Suprapubic skin (tissue), 4 donors: ENCODE measurements at regions not wholly inside any gene's neighbourhood (a gene's known extent, or its start where the extent isn't known, plus 50 kb on each side); places are given as distances from the start of the nearest gene placed in this dataset.

Experiments used
- DNase-seq, 2 donors: peaks; one replicate each; pipeline ENCODE4 v3.0.0-alpha.2; 2019; ENCODE audit warnings: low spot score in 2 of 2
- H3K27ac ChIP-seq: fragments of 200-600 bp; sonication (generic); one replicate; pipeline ENCODE4 v1.5.1; 2019
- H3K27me3 ChIP-seq: fragments of 200-600 bp; sonication (generic); one replicate; pipeline ENCODE4 v1.5.1; 2019
- H3K36me3 ChIP-seq: fragments of 200-600 bp; sonication (generic); one replicate; pipeline ENCODE4 v1.5.1; 2019
- H3K4me1 ChIP-seq: fragments of 200-600 bp; sonication (generic); one replicate; pipeline ENCODE4 v1.5.1; 2019
- H3K4me3 ChIP-seq: fragments of 200-600 bp; sonication (generic); one replicate; pipeline ENCODE4 v1.5.1; 2019; ENCODE audit warnings: mild to moderate bottlenecking
- H3K9me3 ChIP-seq: fragments of 200-600 bp; sonication (generic); one replicate; pipeline ENCODE4 v1.5.1; 2019
- EP300 ChIP-seq: sonication (generic); formaldehyde crosslinking; IDR thresholded peaks from one replicate; pipeline ENCODE4 v1.6.1; 2017; ENCODE audit warnings: antibody characterized with exemption
- POLR2A ChIP-seq, 2 donors: fragments of 450-650 bp; IDR thresholded peaks; one replicate each; pipeline ENCODE4 v1.6.1; 2017; ENCODE audit warnings: antibody characterized with exemption in 2 of 2, mild to moderate bottlenecking in 2 of 2, moderate library complexity in 2 of 2
- POLR2AphosphoS5 ChIP-seq, 3 donors: sonication (generic); formaldehyde crosslinking; IDR thresholded peaks; one replicate each; pipeline ENCODE4 v1.6.1; 2017; ENCODE audit warnings: antibody characterized with exemption in 3 of 3
- WGBS: methylation state at CpG from one replicate; pipeline ENCODE4 v1.1.5; 2018; 5-methylcytosine and 5-hydroxymethylcytosine counted together
- TF ChIP-seq, protein P1 (sequence below), 2 donors: fragments of 200-600 bp in 1 of 2; fragments of 450-650 bp in 1 of 2; sonication (generic) in 1 of 2; IDR thresholded peaks; one replicate each; pipeline ENCODE4 v1.5.1; 2016 to 2019; ENCODE audit warnings: antibody characterized with exemption in 2 of 2, mild to moderate bottlenecking in 1 of 2, moderate library complexity in 1 of 2

GRCh38 chr7:41803569-41803968, 100.7 kb upstream of the INHBA start:
- no peaks in the 10 kb centered on the region for H3K36me3 ChIP-seq
- H3K4me1 ChIP-seq: no peaks in the 10 kb centered on the region
- 73% methylated on average over 2 of the region's 2 CpGs for WGBS
- no peaks in the 10 kb centered on the region for H3K9me3 ChIP-seq
- TF ChIP-seq EP300: no peak
- TF ChIP-seq, protein P1, sequence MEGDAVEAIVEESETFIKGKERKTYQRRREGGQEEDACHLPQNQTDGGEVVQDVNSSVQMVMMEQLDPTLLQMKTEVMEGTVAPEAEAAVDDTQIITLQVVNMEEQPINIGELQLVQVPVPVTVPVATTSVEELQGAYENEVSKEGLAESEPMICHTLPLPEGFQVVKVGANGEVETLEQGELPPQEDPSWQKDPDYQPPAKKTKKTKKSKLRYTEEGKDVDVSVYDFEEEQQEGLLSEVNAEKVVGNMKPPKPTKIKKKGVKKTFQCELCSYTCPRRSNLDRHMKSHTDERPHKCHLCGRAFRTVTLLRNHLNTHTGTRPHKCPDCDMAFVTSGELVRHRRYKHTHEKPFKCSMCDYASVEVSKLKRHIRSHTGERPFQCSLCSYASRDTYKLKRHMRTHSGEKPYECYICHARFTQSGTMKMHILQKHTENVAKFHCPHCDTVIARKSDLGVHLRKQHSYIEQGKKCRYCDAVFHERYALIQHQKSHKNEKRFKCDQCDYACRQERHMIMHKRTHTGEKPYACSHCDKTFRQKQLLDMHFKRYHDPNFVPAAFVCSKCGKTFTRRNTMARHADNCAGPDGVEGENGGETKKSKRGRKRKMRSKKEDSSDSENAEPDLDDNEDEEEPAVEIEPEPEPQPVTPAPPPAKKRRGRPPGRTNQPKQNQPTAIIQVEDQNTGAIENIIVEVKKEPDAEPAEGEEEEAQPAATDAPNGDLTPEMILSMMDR (IDR thresholded peaks at IDR 0.05): no peak
- no peak for TF ChIP-seq POLR2AphosphoS5 (IDR thresholded peaks at IDR 0.05)
- TF ChIP-seq POLR2A (IDR thresholded peaks at IDR 0.05): no peak
- DNase-seq: no peak
- no peak overlapping the region for H3K4me3 ChIP-seq
- H3K27ac ChIP-seq: no peak overlapping the region
- H3K27me3 ChIP-seq: no peaks in the 10 kb centered on the region

DNA sequence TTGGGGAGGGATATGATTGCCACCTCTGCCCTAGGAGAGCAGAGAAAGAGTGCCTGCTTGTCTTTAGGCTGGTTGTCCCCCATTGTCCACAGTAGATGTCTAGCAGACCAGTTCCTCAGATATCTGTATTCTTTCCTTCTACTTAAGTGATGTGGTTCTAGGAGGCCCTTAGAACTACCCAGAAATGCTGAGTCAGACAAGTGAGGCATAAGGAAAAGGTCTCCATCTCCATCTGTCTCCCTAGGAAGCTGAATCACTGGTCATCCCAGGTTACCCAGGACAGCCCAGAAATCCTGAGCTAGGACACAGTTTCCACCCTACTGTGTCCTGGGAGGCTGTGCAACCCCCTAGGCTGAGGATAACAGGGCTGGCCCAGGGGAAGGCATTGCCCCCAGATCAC, 93.4 kb upstream of the INHBA start:
- no peak for TF ChIP-seq POLR2A (IDR thresholded peaks at IDR 0.05)
- TF ChIP-seq, protein P1 (IDR thresholded peaks at IDR 0.05): no peak
- TF ChIP-seq EP300: no peak
- TF ChIP-seq POLR2AphosphoS5 (IDR thresholded peaks at IDR 0.05): no peak
- no peaks in the 10 kb centered on the region for H3K36me3 ChIP-seq
- H3K4me3 ChIP-seq: no peak overlapping the region
- no peak for DNase-seq
- H3K27me3 ChIP-seq: no peaks in the 10 kb centered on the region
- no peak overlapping the region for H3K27ac ChIP-seq
- no peaks in the 10 kb centered on the region for H3K4me1 ChIP-seq
- no peaks in the 10 kb centered on the region for H3K9me3 ChIP-seq

DNA sequence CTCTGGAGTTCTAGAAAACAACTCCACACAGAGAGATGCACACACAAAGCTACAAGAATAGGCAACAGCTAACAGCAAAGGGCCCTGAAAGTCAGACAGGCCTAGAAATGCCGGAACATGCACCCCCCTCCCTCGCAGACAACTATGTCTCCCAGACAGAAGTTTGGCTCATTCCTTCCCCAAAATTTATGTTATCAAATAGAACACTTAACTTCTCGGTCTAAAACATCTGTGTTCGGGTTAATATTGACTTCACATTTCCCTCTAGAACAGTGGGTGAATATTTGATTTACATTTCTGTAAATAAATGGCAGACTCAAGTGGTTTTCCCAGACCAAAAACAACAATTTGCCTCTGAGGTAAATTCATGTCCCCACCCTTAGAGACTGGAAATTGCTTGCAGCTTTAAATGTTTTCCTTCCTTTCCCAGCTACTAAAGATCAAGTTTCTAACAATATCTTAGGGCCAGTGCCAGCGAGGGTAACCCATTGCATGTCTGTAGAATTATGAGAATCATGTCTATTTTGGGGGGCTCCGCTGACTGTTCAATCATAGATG, 92.5 kb upstream of the INHBA start:
- 58% methylated on average over 6 of the region's 6 CpGs for WGBS
- TF ChIP-seq POLR2AphosphoS5 (IDR thresholded peaks at IDR 0.05): no peak
- TF ChIP-seq POLR2A (IDR thresholded peaks at IDR 0.05): no peak
- TF ChIP-seq, protein P1 (IDR thresholded peaks at IDR 0.05): no peak
- TF ChIP-seq EP300: no peak
- no peak overlapping the region for H3K27ac ChIP-seq
- no peaks in the 10 kb centered on the region for H3K9me3 ChIP-seq
- DNase-seq: no peak
- H3K27me3 ChIP-seq: no peaks in the 10 kb centered on the region
- no peaks in the 10 kb centered on the region for H3K4me1 ChIP-seq
- no peak overlapping the region for H3K4me3 ChIP-seq
- H3K36me3 ChIP-seq: no peaks in the 10 kb centered on the region

GRCh38 chr7:41793556-41793955, 90.7 kb upstream of the INHBA start:
- Histone ChIP-seq H3K27ac (no peak overlapping the region), H3K4me1 (no peaks in the 10 kb centered on the region), H3K9me3 (no peaks in the 10 kb centered on the region), H3K27me3 (no peaks in the 10 kb centered on the region), H3K4me3 (no peak overlapping the region), H3K36me3 (no peaks in the 10 kb centered on the region)
- TF ChIP-seq POLR2AphosphoS5 (IDR thresholded peaks at IDR 0.05): no peak
- TF ChIP-seq, protein P1 (IDR thresholded peaks at IDR 0.05): no peak
- no peak for TF ChIP-seq EP300
- TF ChIP-seq POLR2A (IDR thresholded peaks at IDR 0.05): no peak
- DNase-seq: no peak

- Histone ChIP-seq H3K27ac (no peak overlapping the region), H3K4me3 (no peak overlapping the region), H3K36me3 (no peaks in the 10 kb centered on the region), H3K9me3 (no peaks in the 10 kb centered on the region), H3K4me1 (no peaks in the 10 kb centered on the region), H3K27me3 (no peaks in the 10 kb centered on the region)
- WGBS: 78% methylated on average over 5 of the region's 5 CpGs
- DNase-seq: no peak
- TF ChIP-seq EP300: no peak
- no peak for TF ChIP-seq POLR2AphosphoS5 (IDR thresholded peaks at IDR 0.05)
- no peak for TF ChIP-seq POLR2A (IDR thresholded peaks at IDR 0.05)
- TF ChIP-seq, protein P1 (IDR thresholded peaks at IDR 0.05): no peak
Measured at GRCh38 chr7:41792120-41792519, 89.2 kb upstream of the INHBA start.
